MM.1S (cell line): ENCODE measurements at regions not wholly inside any gene's neighbourhood (a gene's known extent, or its start where the extent isn't known, plus 50 kb on each side); places are given as distances from the start of the nearest gene placed in this dataset.

ENCODE experiments used
- CTCF ChIP-seq: fragments of 300-600 bp; sonication (generic); IDR thresholded peaks from 2 replicates; pipeline ENCODE4 v1.5.1; 2016; ENCODE audit warnings: antibody characterized with exemption, low read length, mixed read lengths
- EZH2 ChIP-seq: fragments of 300-600 bp; sonication (generic); optimal IDR thresholded peaks from 2 replicates; pipeline ENCODE3; 2017; ENCODE audit warnings: low read depth, mild to moderate bottlenecking, antibody characterized with exemption, low read length, mixed read lengths
- EZH2phosphoT487 ChIP-seq: fragments of 300-600 bp; sonication (generic); IDR thresholded peaks from 2 replicates; pipeline ENCODE4 v1.6.1; 2018; ENCODE audit warnings: antibody characterized with exemption, low read length

DNA sequence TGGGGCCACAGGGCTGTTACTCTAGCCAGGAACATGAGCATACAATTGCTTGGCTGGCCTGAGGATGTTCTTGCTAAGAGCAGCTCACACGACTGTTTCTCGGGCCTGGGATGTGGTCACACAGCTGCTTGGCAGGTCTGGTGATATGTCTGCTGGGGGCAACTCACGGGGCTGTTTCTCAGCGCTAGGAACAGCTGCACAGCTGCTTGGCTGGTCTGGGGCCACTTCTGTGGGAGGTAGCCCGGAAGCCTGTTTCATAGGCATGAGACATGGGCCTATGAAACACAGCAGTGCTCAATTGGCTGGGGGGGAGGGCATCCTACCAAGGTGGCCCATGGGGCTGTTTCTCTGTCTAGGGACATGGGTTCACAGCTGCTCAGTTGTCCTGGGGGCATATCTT, 73.4 kb upstream of the DDHD1 start:
- TF ChIP-seq EZH2 (no peak), CTCF (no peak), EZH2phosphoT487 (no peak)
